ENCODE measurements at regions not wholly inside any gene's neighbourhood (a gene's known extent, or its start where the extent isn't known, plus 50 kb on each side); places are given as distances from the start of the nearest gene placed in this dataset.

DNA sequence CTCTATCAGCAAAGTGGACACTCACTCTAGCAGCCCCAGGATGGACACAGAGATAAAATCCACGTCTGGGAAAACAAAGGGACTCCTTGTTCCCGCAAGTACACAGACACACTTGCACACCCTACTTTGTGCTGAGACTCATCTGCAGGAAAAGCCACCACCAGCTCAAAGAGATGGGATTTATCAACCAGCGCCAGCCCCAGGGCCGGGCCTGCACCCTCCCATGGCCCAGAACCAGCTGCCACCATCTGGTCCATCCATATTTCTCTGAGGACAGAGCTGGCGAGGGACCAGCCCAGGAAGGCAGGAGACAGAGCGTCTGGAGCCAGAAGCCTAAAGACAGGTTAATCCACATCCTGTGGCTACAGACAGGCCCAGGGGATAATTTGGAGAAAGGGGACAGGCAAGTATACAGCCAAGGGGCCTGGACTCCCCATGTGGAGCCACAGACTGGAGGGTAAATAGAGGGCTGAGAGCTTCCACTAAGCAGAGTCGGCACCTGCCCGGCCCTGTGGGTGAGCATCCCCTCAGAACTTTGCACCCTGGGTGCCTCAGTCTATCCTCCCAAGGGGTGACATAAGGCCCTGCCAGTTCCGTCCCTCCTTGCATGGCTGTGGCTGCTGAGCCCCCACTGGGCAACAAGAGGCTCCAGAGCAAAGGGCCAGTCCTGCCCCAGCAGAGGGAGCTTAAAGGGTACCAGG, 233.9 kb downstream of the PTPRU start:
- DNase-seq = no peak
- Histone ChIP-seq H3K36me3 (no peaks in the 10 kb centered on the region), H3K27me3 (no peaks in the 10 kb centered on the region), H3K4me3 (no peak overlapping the region), H3K4me1 (no peaks in the 10 kb centered on the region), H3K27ac (no peak overlapping the region), H3K9me3 (no peaks in the 10 kb centered on the region)
- ATAC-seq = no peak
- intact Hi-C loops (cut with DNase I; ENCODE audit: low total_unique reads) (no loop called here), in situ Hi-C loops (cut with MboI; ENCODE audit: low sequenced_read_pairs in 4 of 4) (no loop called here)
- TF ChIP-seq POLR2A (IDR thresholded peaks at IDR 0.05) = no peak
- TF ChIP-seq, protein P1, sequence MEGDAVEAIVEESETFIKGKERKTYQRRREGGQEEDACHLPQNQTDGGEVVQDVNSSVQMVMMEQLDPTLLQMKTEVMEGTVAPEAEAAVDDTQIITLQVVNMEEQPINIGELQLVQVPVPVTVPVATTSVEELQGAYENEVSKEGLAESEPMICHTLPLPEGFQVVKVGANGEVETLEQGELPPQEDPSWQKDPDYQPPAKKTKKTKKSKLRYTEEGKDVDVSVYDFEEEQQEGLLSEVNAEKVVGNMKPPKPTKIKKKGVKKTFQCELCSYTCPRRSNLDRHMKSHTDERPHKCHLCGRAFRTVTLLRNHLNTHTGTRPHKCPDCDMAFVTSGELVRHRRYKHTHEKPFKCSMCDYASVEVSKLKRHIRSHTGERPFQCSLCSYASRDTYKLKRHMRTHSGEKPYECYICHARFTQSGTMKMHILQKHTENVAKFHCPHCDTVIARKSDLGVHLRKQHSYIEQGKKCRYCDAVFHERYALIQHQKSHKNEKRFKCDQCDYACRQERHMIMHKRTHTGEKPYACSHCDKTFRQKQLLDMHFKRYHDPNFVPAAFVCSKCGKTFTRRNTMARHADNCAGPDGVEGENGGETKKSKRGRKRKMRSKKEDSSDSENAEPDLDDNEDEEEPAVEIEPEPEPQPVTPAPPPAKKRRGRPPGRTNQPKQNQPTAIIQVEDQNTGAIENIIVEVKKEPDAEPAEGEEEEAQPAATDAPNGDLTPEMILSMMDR (IDR thresholded peaks at IDR 0.05 in 4 of 5, conservative IDR thresholded peaks at IDR 0.05 in 1 of 5) = no peak

DNA sequence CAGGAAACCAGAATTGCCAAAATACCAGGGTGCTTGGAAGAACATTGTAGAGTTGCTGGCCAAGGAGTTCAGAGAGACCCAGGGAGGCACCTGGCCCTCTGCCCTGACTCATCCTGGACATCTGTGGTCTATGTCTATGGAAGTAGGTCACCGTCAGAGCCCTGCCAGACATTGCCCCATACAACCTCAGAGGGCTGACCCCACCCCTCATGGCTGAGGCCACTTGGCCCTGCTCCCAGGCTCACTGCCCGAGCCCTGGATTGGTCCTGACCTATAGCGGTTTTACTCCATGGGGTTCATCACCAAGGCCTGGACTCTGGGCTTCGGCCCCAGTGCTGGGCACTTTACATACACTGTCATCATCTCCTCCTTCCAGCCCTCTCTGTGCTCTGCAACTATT, 233.1 kb downstream of the PTPRU start:
- in situ Hi-C loops (cut with MboI; ENCODE audit: low sequenced_read_pairs in 4 of 4) = no loop called here
- Histone ChIP-seq H3K27me3 (peaks cover 0 to under 1% (median 0%) of the 10 kb centered on the region in 3 donors), H3K27ac (no peak overlapping the region), H3K4me3 (no peak overlapping the region), H3K36me3 (no peaks in the 10 kb centered on the region), H3K4me1 (no peaks in the 10 kb centered on the region), H3K9me3 (no peaks in the 10 kb centered on the region)
- TF ChIP-seq POLR2A (IDR thresholded peaks at IDR 0.05) = no peak
- TF ChIP-seq, protein P1 (IDR thresholded peaks at IDR 0.05 in 4 of 5, conservative IDR thresholded peaks at IDR 0.05 in 1 of 5) = no peak
- DNase-seq (peak in 1 of 2 donors; percentile 68), ATAC-seq (peak in 1 of 2 donors; percentile 53)
- intact Hi-C loops (cut with DNase I; ENCODE audit: low total_unique reads) = no loop called here

DNA sequence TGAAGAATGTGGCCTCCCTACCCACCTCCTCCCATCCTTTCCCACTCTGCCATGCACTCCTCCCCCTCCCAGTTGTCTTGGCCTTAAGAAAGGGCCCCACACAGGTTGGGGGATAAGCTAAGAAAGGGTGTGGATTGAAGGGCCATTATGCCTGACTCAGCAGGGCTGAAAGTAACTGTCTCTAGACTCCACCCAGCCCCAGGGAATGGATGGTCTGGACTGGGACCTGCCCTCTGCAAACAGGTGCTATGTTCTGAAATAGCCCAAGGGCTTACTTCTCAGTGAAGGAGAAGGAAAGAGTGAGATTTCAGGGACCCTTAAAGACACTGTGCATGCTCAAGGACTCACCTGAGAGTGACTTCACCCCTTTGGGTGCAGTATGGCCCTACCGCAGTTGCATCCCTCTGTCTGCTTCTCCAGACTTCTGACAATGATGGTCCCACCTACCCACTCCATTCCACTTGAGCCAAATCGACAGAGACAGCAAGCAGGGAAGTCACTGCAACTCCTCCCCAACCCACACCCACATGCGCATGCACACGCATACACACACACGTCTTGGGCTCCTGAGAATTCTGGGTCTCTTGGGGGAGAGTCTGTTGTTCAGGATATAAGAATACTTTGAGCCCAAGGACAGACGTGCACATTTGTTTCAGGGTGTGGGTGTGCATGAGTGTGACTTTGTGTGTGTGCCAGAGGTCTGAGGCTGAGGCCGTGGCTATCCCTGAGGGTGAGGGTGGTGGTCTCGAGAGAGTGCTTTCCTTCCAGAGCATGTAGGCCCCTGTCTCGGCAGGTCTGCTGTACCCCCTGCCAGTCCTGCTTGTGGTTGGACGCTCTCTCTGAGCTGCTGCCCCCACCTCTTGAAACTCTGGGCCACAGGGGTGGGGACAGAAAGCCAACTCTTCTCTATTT, 231.9 kb downstream of the PTPRU start:
- in situ Hi-C loops (cut with MboI; ENCODE audit: low sequenced_read_pairs in 4 of 4) = no loop called here
- Histone ChIP-seq H3K4me1 (no peaks in the 10 kb centered on the region), H3K27ac (no peak overlapping the region), H3K4me3 (no peak overlapping the region), H3K36me3 (no peaks in the 10 kb centered on the region), H3K27me3 (peaks cover 0 to 6% (median 0%) of the 10 kb centered on the region in 3 donors), H3K9me3 (no peaks in the 10 kb centered on the region)
- ATAC-seq = no peak
- intact Hi-C loops (cut with DNase I; ENCODE audit: low total_unique reads) = no loop called here
- no peak for DNase-seq
- no peak for TF ChIP-seq POLR2A (IDR thresholded peaks at IDR 0.05)
- TF ChIP-seq, protein P1 (IDR thresholded peaks at IDR 0.05 in 4 of 5, conservative IDR thresholded peaks at IDR 0.05 in 1 of 5) = no peak

DNA sequence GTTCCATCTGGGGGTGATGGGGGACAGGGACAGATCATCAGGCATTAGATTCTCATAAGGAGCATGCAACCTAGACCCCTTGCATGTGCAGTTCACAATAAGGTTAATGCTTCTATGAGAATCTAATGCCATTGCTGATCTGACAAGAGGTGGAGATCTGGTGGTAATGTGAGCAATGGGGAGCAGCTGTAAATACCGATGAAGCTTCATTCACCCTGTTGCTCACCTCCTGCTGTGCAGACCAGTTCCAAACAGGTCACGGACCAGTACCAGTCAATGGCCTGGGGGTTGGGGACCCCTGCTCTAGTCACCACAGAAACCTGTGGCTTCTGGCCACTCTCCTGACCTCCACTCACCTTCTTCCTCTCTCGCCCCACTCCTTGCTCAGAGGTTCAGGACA, 229.9 kb downstream of the PTPRU start:
- DNase-seq (no peak), ATAC-seq (no peak)
- Histone ChIP-seq H3K9me3 (no peaks in the 10 kb centered on the region), H3K27me3 (peaks cover 0 to 6% (median 0%) of the 10 kb centered on the region in 3 donors), H3K36me3 (no peaks in the 10 kb centered on the region), H3K4me3 (no peak overlapping the region), H3K27ac (no peak overlapping the region), H3K4me1 (no peaks in the 10 kb centered on the region)
- in situ Hi-C loops (cut with MboI; ENCODE audit: low sequenced_read_pairs in 4 of 4) = no loop called here
- intact Hi-C loops (cut with DNase I; ENCODE audit: low total_unique reads) = no loop called here
- no peak for TF ChIP-seq POLR2A (IDR thresholded peaks at IDR 0.05)
- TF ChIP-seq, protein P1 (IDR thresholded peaks at IDR 0.05 in 4 of 5, conservative IDR thresholded peaks at IDR 0.05 in 1 of 5) = no peak

Data from gastrocnemius medialis (tissue), 4 donors.